Stimulated activated naive CD8-positive, alpha-beta T cell treated with anti-CD3 and anti-CD28 coated beads, Interleukin-15, amount 100 ng/mL, for 72 hours (primary cell): ENCODE measurements at regions not wholly inside any gene's neighbourhood (a gene's known extent, or its start where the extent isn't known, plus 50 kb on each side); places are given as distances from the start of the nearest gene placed in this dataset.
"Not testable (repeated sequence)": the region's sequence is repeated elsewhere in the genome, so short reads cannot be mapped to it uniquely, and the experiment has no call there.

ENCODE experiments used
- ATAC-seq: fragments of 150-1000 bp; cut with Tn5 transposase; 2 replicates; pipeline ENCODE4 v1.10.0; 2021; ENCODE audit warnings: mild to moderate bottlenecking, moderate library complexity
- DNase-seq, 2 donors: peaks; one replicate each; pipeline ENCODE4 v3.0.0; 2021 to 2022
- H3K27ac Mint-ChIP-seq, 2 donors: one replicate each; pipeline ENCODE4 v1.8.0; 2022; ENCODE audit warnings: mild to moderate bottlenecking in 2 of 2, mixed read lengths in 2 of 2, moderate library complexity in 2 of 2
- H3K27me3 Mint-ChIP-seq: one replicate; pipeline ENCODE4 v1.8.0; 2022; ENCODE audit warnings: mixed read lengths
- H3K4me1 Mint-ChIP-seq: one replicate; pipeline ENCODE4 v1.8.0; 2022; ENCODE audit warnings: mild to moderate bottlenecking, mixed read lengths
- H3K4me3 Mint-ChIP-seq, 2 donors: one replicate each; pipeline ENCODE4 v1.8.0; 2022; ENCODE audit warnings: mild to moderate bottlenecking in 2 of 2, mixed read lengths in 2 of 2, moderate library complexity in 1 of 2
- H3K9me3 Mint-ChIP-seq, 2 donors: one replicate each; pipeline ENCODE4 v1.8.0; 2022; ENCODE audit warnings: mixed read lengths in 2 of 2

GRCh38 chr13:56755181-56755935 is 385.4 kb upstream of the PRR20A start:
- H3K9me3 Mint-ChIP-seq: peaks cover 5 to 6% of the 10 kb centered on the region in 2 donors
- no peak overlapping the region for H3K4me3 Mint-ChIP-seq
- H3K27ac Mint-ChIP-seq: no peak overlapping the region
- H3K4me1 Mint-ChIP-seq: no peaks in the 10 kb centered on the region
- H3K27me3 Mint-ChIP-seq: no peaks in the 10 kb centered on the region
- no peak for ATAC-seq
- DNase-seq: no peak

DNA sequence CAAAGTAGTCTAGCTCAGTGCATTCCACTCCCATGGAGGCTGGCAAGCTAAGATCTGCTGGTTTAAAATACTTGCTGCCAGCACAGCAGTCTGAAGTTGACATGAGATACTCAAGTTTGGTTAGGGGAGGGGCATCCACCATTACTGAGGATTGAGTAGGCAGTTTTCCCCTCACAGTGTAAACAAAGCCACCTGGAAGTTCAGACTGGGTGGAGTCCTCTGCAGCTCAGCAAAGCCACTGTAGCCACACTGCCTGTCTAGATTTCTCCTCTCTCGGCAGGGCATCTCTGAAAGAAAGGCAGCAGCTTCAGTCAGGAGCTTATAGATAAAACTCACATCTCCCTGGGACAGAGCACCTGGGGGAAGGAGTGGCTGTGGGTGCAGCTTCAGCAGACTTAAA is 377.4 kb upstream of the PRR20A start:
- H3K27me3 Mint-ChIP-seq, H3K27ac Mint-ChIP-seq, H3K4me1 Mint-ChIP-seq, DNase-seq, H3K4me3 Mint-ChIP-seq, ATAC-seq: not testable (repeated sequence)
- H3K9me3 Mint-ChIP-seq: peaks cover 10 to 45% of the 10 kb centered on the region in 2 donors

DNA sequence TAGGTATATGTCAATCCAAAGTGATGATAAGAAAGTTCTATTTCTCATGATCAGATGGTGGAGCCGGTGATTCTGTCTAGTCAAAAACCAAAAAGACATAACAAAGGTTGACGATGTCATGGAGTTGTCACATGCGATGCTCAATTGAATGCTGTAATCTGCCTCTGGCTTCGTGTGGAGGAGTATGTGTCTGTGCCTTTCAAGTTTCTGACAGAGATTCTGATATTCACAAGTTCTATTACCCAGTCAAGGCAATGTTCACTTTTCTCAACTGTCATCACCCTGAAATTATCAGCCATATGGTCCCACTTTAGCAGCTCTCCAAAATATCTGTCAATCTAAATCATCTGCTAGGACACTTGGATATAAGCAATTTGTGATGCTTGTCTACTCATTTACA is 367.6 kb upstream of the PRR20A start:
- no peak overlapping the region for H3K27ac Mint-ChIP-seq
- H3K4me1 Mint-ChIP-seq: no peaks in the 10 kb centered on the region
- peaks cover 8 to 13% of the 10 kb centered on the region in 2 donors for H3K9me3 Mint-ChIP-seq
- no peak for ATAC-seq
- no peaks in the 10 kb centered on the region for H3K27me3 Mint-ChIP-seq
- H3K4me3 Mint-ChIP-seq: no peak overlapping the region
- no peak for DNase-seq

DNA sequence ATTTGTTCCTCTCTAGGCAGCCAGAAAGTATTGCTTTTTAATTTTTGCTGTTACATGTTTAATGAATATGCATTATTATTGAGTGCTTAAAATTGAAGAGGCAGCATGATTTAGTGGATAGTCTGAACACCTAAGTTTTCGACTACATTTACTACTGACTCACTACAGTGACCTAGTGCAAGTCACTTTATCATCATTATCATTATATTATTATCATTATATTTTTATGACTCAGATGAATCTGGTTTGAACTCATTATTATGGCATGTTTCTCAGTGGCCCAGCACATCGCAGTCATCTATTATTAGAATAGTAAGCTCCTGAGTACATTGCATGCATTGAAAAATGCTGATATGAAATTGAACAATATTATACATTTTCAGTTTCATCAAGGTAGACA is 351.2 kb upstream of the PRR20A start:
- no peaks in the 10 kb centered on the region for H3K4me1 Mint-ChIP-seq
- ATAC-seq (no peak), DNase-seq (no peak)

GRCh38 chr13:56837161-56837560 is 303.6 kb upstream of the PRR20A start:
- no peaks in the 10 kb centered on the region for H3K27me3 Mint-ChIP-seq
- DNase-seq (no peak), ATAC-seq (no peak)
- peaks cover 4 to 17% of the 10 kb centered on the region in 2 donors for H3K9me3 Mint-ChIP-seq
- H3K4me1 Mint-ChIP-seq: no peaks in the 10 kb centered on the region
- no peak overlapping the region for H3K4me3 Mint-ChIP-seq
- H3K27ac Mint-ChIP-seq: no peak overlapping the region

More for the DNA sequence above, 351.2 kb upstream of the PRR20A start:
- Mint-ChIP-seq H3K9me3 (peaks cover 0 to 8% of the 10 kb centered on the region in 2 donors), H3K27ac (no peak overlapping the region), H3K27me3 (no peaks in the 10 kb centered on the region), H3K4me3 (no peak overlapping the region)

DNA sequence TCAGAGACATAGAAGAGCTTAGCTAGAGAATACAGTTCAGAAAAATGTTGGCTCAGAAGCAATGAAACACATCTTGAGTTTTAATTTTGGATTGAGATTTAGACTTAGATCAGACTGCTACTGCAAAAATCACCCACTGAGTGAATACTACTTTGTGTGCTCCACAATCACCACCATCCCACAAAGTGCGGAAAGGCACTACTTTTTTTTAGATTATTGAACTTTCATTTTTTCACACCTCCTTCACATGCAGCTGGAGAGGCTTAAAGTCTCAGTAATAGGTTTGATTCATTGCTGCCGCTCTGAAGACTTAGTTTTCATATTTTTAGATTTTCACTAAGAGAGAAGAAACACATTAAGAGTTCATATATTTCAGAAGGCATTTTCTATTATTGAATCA is 289.9 kb upstream of the PRR20A start:
- Mint-ChIP-seq H3K9me3 (peaks cover 0 to 15% of the 10 kb centered on the region in 2 donors), H3K4me1 (no peaks in the 10 kb centered on the region), H3K27ac (no peak overlapping the region), H3K4me3 (no peak overlapping the region), H3K27me3 (no peaks in the 10 kb centered on the region)
- DNase-seq (no peak), ATAC-seq (no peak)

DNA sequence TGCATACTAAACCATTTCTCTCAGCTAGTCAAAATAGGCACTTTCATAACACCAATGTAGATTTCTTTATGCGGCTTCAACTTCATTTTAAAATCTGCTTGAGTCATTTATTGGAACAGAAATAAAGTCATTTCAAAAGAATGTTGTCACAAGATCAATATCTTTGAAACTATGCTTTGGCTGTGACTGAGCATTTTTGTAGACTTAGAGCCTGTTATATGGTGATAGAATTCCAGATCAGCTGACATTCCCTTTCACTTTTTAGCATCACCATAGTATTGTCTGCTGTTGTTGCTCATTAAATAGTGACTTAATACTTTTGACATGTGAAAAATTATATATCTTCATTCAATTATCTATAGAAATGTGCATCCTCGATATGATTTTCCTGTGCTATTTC is 279.2 kb upstream of the PRR20A start:
- Mint-ChIP-seq H3K4me3 (no peak overlapping the region), H3K27ac (no peak overlapping the region), H3K9me3 (peaks cover 11 to 23% of the 10 kb centered on the region in 2 donors), H3K4me1 (no peaks in the 10 kb centered on the region), H3K27me3 (no peaks in the 10 kb centered on the region)
- DNase-seq (no peak), ATAC-seq (no peak)

DNA sequence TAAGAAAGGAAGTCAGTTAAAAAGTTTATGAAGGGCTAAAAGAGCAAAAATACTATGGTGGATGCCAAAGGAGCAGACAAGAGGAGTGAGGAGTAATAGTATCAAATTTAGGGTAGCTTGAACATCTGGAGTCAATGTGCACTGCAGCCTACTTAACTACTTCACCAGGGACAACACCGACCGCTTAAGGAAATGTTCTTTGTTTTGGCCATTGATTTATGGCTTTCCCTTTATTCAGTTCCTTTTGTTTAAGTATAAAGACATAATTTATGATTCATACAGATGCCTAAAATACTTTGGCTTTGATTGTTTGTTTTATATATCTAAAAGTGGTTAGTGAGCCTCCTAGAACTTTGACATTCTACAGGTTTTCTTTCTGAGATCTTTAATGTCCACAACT is 276.3 kb upstream of the PRR20A start:
- H3K27ac Mint-ChIP-seq: no peak overlapping the region
- no peaks in the 10 kb centered on the region for H3K27me3 Mint-ChIP-seq
- DNase-seq (no peak), ATAC-seq (no peak)
- peaks cover 11 to 23% of the 10 kb centered on the region in 2 donors for H3K9me3 Mint-ChIP-seq
- H3K4me3 Mint-ChIP-seq: no peak overlapping the region
- no peaks in the 10 kb centered on the region for H3K4me1 Mint-ChIP-seq

DNA sequence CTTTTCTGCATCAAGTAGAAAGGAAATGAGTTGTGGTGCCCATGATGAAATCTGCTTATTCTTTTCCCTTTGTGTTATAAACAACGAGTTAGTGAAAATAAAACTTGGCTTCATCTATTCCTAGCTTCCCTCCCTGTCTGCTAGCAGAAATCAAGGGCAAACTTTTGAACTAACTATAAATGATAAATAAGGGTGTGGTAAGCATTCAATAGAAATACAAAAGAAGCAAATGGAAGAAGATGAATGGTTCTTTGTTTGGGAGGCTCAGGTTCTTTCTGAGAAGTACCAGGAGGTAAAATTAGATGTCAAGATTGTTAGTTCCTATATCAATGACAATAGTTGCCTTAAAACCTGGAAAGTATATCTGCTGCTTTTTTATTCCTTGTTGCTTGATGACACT is 275.3 kb upstream of the PRR20A start:
- DNase-seq: no peak
- no peaks in the 10 kb centered on the region for H3K27me3 Mint-ChIP-seq
- H3K27ac Mint-ChIP-seq: no peak overlapping the region
- H3K9me3 Mint-ChIP-seq: peaks cover 11 to 23% of the 10 kb centered on the region in 2 donors
- no peak for ATAC-seq
- H3K4me1 Mint-ChIP-seq: no peaks in the 10 kb centered on the region
- H3K4me3 Mint-ChIP-seq: no peak overlapping the region

DNA sequence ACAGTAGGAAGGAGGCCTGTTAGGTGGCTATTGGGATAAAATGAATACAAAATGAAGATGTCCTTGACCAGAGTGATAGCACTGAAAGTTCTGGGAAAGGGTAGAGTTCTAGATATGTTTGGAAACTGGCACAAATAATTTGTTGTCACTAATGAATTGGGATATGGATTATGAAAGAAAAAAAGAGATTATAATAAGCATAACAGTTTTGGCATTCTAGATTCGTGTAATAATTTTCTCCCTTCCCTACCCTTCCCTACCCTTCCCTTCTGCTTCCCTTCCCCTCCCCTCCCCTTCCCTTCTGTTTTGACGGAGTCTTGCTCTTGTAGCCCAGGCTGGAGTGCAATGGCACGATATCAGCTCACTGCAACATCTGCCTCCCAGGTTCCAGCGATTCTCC is 271.0 kb upstream of the PRR20A start:
- H3K4me3 Mint-ChIP-seq: no peak overlapping the region
- no peaks in the 10 kb centered on the region for H3K4me1 Mint-ChIP-seq
- ATAC-seq (no peak), DNase-seq (no peak)
- peaks cover 0 to 5% of the 10 kb centered on the region in 2 donors for H3K9me3 Mint-ChIP-seq
- H3K27ac Mint-ChIP-seq: no peak overlapping the region
- no peaks in the 10 kb centered on the region for H3K27me3 Mint-ChIP-seq

- DNase-seq (no peak), ATAC-seq (no peak)
- H3K9me3 Mint-ChIP-seq: peaks cover 16 to 22% of the 10 kb centered on the region in 2 donors
- no peaks in the 10 kb centered on the region for H3K27me3 Mint-ChIP-seq
- H3K4me3 Mint-ChIP-seq: no peak overlapping the region
- no peaks in the 10 kb centered on the region for H3K4me1 Mint-ChIP-seq
- no peak overlapping the region for H3K27ac Mint-ChIP-seq
These were observed 254.3 kb upstream of the PRR20A start for GRCh38 chr13:56886398-56886797.

- Mint-ChIP-seq H3K4me3 (no peak overlapping the region), H3K27me3 (no peaks in the 10 kb centered on the region), H3K9me3 (peaks cover 9 to 18% of the 10 kb centered on the region in 2 donors), H3K27ac (no peak overlapping the region), H3K4me1 (no peaks in the 10 kb centered on the region)
- ATAC-seq (no peak), DNase-seq (no peak)
These were observed 252.3 kb upstream of the PRR20A start for GRCh38 chr13:56888455-56888854.

GRCh38 chr13:56893843-56894242 is 246.9 kb upstream of the PRR20A start:
- H3K9me3 Mint-ChIP-seq: peaks cover 0 to 4% of the 10 kb centered on the region in 2 donors
- H3K4me3 Mint-ChIP-seq: no peak overlapping the region
- H3K4me1 Mint-ChIP-seq: no peaks in the 10 kb centered on the region
- H3K27ac Mint-ChIP-seq: no peak overlapping the region
- DNase-seq (no peak), ATAC-seq (no peak)
- no peaks in the 10 kb centered on the region for H3K27me3 Mint-ChIP-seq

DNA sequence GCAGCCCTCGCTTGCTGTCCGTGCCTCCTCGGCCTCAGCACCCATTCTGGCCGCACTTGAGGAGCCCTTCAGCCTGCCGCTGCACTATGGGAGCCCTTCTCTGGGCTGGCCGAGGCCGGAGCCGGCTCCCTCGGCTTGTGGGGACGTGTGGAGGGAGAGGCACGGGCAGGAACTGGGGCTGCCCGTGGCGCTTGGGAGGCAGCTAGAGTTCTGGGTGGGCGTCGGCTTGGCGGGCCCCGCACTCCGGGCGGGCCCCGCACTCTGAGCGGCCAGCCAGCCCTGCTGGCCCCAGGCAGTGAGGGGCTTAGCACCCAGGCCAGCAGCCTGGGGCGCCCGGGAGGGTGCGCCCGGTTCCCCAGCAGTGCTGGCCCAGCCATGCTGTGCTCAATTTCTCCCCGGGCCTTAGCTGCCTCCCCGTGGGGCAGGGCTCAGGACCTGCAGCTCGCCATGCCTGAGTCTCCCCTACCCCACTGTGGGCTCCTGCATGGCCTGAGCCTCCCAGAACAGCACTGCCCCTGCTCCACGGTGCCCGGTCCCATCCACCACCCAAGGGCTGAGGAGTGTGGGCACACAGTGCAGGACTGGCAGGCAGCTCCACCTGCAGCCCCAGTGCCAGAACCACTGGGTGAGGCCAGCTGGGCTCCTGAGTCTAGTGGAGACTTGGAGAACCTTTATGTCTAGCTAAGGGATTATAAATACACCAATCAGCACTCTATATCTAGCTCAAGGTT is 240.0 kb upstream of the PRR20A start:
- no peak overlapping the region for H3K27ac Mint-ChIP-seq
- no peaks in the 10 kb centered on the region for H3K9me3 Mint-ChIP-seq
- H3K4me3 Mint-ChIP-seq: no peak overlapping the region
- H3K27me3 Mint-ChIP-seq: no peaks in the 10 kb centered on the region
- DNase-seq: no peak
- ATAC-seq: no peak
- H3K4me1 Mint-ChIP-seq: no peaks in the 10 kb centered on the region

- Mint-ChIP-seq H3K4me1 (no peaks in the 10 kb centered on the region), H3K9me3 (no peaks in the 10 kb centered on the region), H3K27ac (no peak overlapping the region), H3K4me3 (no peak overlapping the region), H3K27me3 (no peaks in the 10 kb centered on the region)
- ATAC-seq: no peak
- DNase-seq: no peak
These were observed 238.4 kb upstream of the PRR20A start for GRCh38 chr13:56902276-56902675.

GRCh38 chr13:56903710-56904282 is 236.9 kb upstream of the PRR20A start:
- no peak for DNase-seq
- Mint-ChIP-seq H3K4me3 (no peak overlapping the region), H3K27ac (no peak overlapping the region), H3K9me3 (peaks cover 0 to 9% of the 10 kb centered on the region in 2 donors), H3K27me3 (no peaks in the 10 kb centered on the region), H3K4me1 (no peaks in the 10 kb centered on the region)
- no peak for ATAC-seq
